Stimulated activated CD8-positive, alpha-beta memory T cell treated with anti-CD3 and anti-CD28 coated beads, Interleukin-4, amount 100 ng/mL, for 24 hours (primary cell): ENCODE measurements at regions not wholly inside any gene's neighbourhood (a gene's known extent, or its start where the extent isn't known, plus 50 kb on each side); places are given as distances from the start of the nearest gene placed in this dataset.
"Not testable (repeated sequence)": the region's sequence is repeated elsewhere in the genome, so short reads cannot be mapped to it uniquely, and the experiment has no call there.

Experiments used
- DNase-seq: peaks from one replicate; pipeline ENCODE4 v3.0.0-alpha.2; 2020; ENCODE audit warnings: low read depth

GRCh38 chr5:82754036-82754746, 323.0 kb downstream of the TMEM167A start:
- DNase-seq: no peak

- DNase-seq: no peak
These were observed 323.8 kb downstream of the TMEM167A start for GRCh38 chr5:82753374-82753773.

GRCh38 chr5:82749461-82749820, 327.8 kb downstream of the TMEM167A start:
- no peak for DNase-seq

GRCh38 chr5:82748688-82749460, 328.3 kb downstream of the TMEM167A start:
- DNase-seq: no peak

DNA sequence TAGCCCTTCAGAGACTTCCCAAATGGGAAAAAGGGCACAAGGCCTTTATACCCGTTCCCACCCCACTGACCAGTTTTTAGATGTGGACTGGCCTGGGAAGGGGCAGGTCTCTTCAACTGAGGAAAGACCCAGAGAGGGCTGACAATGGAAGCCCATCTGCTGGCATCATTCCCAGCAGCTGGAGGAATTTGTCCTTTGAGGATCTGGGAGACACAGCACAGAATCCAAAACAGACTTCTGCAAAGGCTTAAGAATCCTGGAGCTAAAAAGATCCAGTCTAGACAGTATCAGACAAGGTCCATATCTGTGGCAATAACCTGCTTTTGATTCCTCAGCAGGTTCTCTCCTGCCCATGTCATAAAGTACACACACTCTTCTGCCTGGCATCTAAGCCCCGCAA, 329.2 kb downstream of the TMEM167A start:
- no peak for DNase-seq

- DNase-seq: no peak
These were observed 332.2 kb downstream of the TMEM167A start for GRCh38 chr5:82745016-82745415.

- no peak for DNase-seq
These were observed 338.4 kb downstream of the TMEM167A start for GRCh38 chr5:82738681-82739269.

- DNase-seq: no peak
These were observed 341.9 kb downstream of the TMEM167A start for GRCh38 chr5:82735160-82735789.

DNA sequence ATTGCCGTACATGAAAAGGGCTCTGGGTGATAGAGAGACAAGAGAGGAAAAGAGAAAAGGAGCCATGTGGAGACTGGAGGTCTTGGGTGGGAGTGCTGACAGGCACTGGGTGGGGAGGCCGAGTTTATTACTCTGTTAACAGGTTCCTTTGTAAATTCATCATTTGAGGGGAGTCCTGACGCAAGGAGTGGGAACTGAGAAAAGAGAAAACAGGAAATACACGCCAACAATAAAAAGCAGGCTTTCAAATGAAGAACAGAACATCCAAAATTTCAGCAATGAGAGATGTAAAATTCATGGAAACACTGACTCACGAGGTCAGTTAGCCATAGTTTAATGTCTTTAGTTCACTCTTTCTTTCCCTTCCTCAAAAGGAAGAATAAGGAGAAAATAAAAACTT, 342.8 kb downstream of the TMEM167A start:
- DNase-seq: no peak

- no peak for DNase-seq
These were observed 346.3 kb downstream of the TMEM167A start for GRCh38 chr5:82730913-82731312.

DNA sequence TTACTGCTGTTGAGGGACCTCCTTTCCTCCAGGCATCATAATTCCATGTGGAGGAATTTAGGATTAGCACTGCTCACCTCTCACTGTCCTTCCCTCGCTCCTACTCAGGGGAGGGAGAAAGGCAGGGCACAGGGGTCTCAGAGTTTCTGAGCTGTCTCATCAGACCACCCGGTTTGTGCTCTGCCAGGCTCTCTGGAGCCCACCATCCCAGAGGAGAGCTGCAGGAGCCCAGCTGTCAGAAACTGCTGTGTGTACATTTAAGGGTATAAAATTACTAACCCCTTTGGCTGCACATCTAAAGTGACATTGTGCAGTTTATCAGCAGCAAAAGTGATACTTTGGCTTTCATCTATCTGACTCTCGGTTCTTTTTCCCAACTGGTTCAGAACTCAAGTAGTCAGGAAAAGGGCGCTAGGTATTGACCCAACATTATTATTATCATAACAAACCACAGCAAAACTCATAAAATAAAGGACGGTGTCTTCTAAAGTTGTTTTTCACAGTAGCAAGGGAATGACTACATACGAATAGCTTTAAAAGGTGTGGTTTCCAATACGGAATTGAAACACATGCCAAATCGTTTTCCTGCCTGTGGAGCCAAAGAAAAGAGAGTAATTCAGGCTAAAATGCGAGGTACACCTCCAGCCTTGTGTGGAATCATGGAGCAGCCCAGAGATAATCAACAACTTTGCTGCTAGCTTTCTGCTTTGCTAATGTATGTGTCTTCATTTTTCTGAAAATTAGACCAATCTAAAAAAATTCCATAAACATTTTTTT, 348.1 kb downstream of the TMEM167A start:
- no peak for DNase-seq

DNA sequence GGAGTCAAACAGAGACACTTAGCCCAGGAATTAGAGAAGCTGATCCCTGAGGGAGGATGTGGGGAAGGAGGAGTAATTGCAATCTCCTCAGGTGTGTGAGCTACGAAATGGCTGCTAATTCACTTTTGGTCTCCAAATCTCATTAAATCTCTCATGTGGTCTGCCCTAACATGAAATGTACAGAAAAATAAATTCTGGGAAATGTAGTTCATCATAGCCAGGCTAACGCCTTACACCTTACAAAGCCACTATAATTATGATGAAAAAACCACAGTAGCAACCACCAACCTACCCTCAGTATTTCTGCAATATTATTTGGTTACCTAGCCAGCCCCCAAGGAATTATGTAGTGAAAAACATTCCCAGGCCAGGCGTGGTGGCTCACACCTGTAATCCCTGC, 354.0 kb downstream of the TMEM167A start:
- DNase-seq: no peak

DNA sequence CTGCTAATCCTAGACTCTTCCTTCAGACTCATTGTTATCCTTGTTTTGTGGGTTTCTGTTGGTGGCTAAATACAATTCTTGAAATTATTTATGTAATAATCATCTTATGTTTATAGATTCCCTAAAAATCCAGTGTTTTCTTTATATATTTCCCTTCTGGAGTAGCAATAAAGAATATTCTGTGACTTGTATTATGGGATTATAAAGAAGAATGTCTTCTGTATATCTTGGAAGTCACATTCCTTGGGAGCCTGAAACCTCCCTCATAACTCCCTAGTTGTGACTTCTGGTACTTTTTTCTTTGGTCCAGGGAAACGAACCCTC, 356.1 kb downstream of the TMEM167A start:
- DNase-seq: no peak

DNA sequence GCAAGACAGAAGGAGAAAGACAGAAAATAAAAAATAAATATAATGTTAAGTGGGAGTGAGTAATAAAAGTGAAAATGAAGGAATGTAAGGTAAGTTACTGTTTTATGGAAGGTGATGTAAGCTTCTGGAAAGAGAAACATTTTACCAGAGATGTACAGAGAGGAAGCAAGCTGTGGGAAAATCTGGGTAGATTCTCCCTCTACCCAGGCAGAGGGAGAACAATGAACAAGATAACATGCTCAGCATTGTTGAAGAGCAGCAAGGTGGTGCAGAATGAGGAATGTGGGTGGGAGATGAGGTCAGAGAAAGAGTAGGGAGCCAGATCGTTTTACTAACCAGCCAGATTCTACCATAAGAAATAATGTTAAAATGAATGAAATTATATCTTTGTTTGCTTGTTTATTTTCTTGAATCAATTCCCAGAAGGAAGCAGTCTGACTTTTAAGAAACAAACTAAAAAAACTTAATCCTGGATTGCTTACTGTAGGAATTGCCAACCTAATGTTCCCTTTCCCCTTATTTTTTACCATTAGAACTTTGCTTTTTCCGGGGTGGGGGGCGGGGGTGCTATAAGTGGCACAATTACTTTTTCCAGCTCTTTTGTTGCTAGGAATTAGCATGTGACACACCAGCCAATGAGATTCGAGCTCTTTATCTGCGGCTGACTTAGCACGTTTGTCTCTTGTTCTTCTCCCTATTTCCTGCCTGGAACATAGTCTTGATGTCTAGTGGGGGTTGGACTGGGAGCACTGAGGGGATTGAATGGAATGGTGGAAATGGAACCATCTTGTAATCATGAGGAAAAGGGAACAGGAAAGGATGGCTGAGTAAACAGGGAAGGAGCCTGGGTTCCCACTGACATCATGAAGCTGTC, 356.7 kb downstream of the TMEM167A start:
- DNase-seq: no peak

- DNase-seq: no peak
These were observed 357.8 kb downstream of the TMEM167A start for GRCh38 chr5:82719368-82719767.

DNA sequence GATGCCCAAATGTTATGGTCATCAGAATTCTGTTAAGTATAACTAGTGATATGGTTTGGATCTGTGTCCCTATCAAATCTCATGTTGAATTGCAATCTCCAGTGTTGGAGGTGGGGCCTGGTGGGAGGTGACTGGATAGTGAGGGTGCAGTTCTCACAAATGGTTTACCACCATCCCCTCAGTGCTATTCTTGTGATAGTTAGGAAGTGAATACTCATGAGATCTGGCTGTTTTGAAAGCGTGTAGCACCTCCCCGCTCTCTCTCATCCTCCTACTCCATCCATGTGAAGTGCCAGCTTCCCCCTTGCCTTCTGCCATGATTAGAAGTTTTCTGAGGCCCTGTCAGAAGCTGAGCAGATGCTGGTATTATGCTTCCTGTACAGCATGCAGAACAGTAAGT, 359.5 kb downstream of the TMEM167A start:
- DNase-seq: no peak

GRCh38 chr5:82714732-82715131, 362.5 kb downstream of the TMEM167A start:
- not testable (repeated sequence) for DNase-seq

DNA sequence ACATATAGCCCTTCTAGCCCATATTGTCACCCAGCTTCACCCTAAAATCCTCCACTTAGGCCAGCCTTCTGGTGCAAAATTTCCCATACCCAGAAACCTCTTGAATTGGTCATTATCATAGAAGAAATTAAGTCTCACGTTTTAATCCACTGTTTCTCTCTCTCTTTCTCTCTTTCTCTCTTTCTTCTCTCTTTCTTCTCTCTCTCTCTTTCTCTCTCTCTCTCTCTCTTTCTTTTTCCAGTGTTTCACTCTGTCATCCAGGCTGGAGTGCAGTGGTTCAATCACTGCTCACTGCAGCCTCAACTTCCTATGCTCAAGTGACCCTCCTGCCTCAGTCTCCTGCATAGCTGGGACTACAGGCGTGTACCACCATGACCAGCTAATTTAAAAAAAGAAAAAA, 363.4 kb downstream of the TMEM167A start:
- no peak for DNase-seq

DNA sequence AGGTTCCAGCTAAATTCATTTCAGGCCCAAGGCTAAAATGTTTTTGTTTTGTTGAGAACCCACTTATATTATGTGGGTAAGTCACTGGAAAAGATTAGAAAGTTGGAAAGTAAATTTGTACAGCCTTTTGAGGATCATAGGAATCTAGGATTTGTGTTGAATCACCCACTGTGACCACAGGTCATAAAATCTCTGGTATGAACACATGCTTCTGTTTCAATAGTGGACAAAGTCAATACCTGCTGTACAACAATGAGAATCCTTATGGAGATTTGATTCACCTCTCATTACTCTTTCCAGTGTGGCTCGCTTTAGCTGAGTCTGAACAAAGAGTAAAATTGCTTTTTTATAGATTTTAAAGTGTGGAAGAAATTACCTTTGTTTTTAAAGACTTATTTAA, 369.5 kb downstream of the TMEM167A start:
- no peak for DNase-seq

- DNase-seq: no peak
These were observed 372.8 kb downstream of the TMEM167A start for GRCh38 chr5:82704381-82704780.

DNA sequence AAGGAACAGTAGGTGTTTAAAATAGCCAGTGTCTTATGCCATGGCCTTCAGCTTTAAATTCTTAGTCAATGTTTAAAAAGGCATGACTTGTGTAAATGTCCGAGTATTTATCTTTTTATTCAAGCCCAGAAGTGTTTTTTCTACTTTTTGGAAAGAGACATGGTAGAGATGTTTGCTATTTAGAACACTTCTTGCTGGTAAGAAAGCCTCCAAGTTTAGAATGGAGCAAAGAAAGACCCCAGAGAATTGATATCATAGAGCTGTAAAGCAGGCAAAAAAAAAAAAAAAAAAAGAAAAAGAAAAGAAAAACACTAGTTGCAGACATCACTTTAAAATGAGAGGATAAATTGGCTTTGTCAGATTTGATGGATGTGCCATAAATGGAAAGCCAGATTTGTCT, 375.1 kb downstream of the TMEM167A start:
- no peak for DNase-seq
